Heart left ventricle (tissue), 16 donors: ENCODE measurements at regions not wholly inside any gene's neighbourhood (a gene's known extent, or its start where the extent isn't known, plus 50 kb on each side); places are given as distances from the start of the nearest gene placed in this dataset.
"Not testable (repeated sequence)": the region's sequence is repeated elsewhere in the genome, so short reads cannot be mapped to it uniquely, and the experiment has no call there.

Experiments
- ATAC-seq, 4 donors: fragments of 200-7000 bp; cut with Tn5 transposase; one replicate each; pipeline ENCODE4 v1.9.1; 2020 to 2022; ENCODE audit warnings: moderate library complexity in 4 of 4, mild to moderate bottlenecking in 3 of 4, moderate number of reproducible peaks in 1 of 4
- DNase-seq, 5 donors: peaks; one replicate each; pipeline ENCODE4 v3.0.0-alpha.2; 2020
- H3K27ac ChIP-seq, 12 donors: fragments of 200-600 bp; sonication (generic) in 4 of 12; one replicate each; pipeline versions ENCODE4 v1.5.0 to v1.8.0; 2016 to 2022; ENCODE audit warnings: mild to moderate bottlenecking in 2 of 12
- H3K27me3 ChIP-seq, 9 donors: fragments of 200-600 bp; sonication (generic) in 2 of 9; one replicate each; pipeline versions ENCODE4 v1.5.1 to v1.8.0; 2016 to 2022; ENCODE audit warnings: mild to moderate bottlenecking in 3 of 9
- H3K36me3 ChIP-seq, 9 donors: fragments of 200-600 bp; sonication (generic) in 2 of 9; one replicate each; pipeline versions ENCODE4 v1.5.0 to v1.8.0; 2018 to 2022; ENCODE audit warnings: mild to moderate bottlenecking in 2 of 9
- H3K4me1 ChIP-seq, 12 donors: fragments of 200-600 bp; sonication (generic) in 4 of 12; one replicate each; pipeline versions ENCODE4 v1.5.0 to v1.8.0; 2016 to 2022; ENCODE audit warnings: mild to moderate bottlenecking in 3 of 12
- H3K4me3 ChIP-seq, 12 donors: fragments of 200-600 bp; sonication (generic) in 4 of 12; one replicate each; pipeline versions ENCODE4 v1.5.0 to v1.8.0; 2017 to 2022; ENCODE audit warnings: mild to moderate bottlenecking in 9 of 12, moderate library complexity in 4 of 12
- H3K9me3 ChIP-seq, 12 donors: fragments of 200-600 bp; sonication (generic) in 4 of 12; one replicate each; pipeline versions ENCODE4 v1.5.0 to v1.8.0; 2016 to 2022; ENCODE audit warnings: mild to moderate bottlenecking in 1 of 12
- POLR2A ChIP-seq, 2 donors: fragments of 450-650 bp; IDR thresholded peaks; one replicate each; pipeline ENCODE4 v1.6.1; 2017; ENCODE audit warnings: antibody characterized with exemption in 2 of 2, mild to moderate bottlenecking in 2 of 2, moderate library complexity in 2 of 2
- WGBS, 4 donors: extraction: QIAGEN DNeasy Blood & Tissue Kit in 2 of 4; methylation state at CpG; one replicate each; pipeline versions ENCODE4 v1.1.5 to v1.1.7; 2013 to 2018; 5-methylcytosine and 5-hydroxymethylcytosine counted together
- intact Hi-C, 10 donors: fragments of 100-400 bp; cut with DNase I; formaldehyde crosslinking; loops; one replicate each; pipeline versions ENCODE4 v1.11.1 to v1.14.2; 2022
- TF ChIP-seq, protein P1 (sequence below), 12 donors: fragments of 200-600 bp; sonication (generic) in 4 of 12; IDR thresholded peaks; one replicate each; pipeline versions ENCODE4 v1.5.0 to v1.8.0; 2018 to 2022; ENCODE audit warnings: antibody characterized with exemption in 12 of 12, mild to moderate bottlenecking in 5 of 12
- donor health status: ischemic (EF 13 %, LVEDD 7.1; RV severe dilation, severe dysfunction).
- donor health status: healthy with polysubstance abuse.
- donor health status: DM: no; HTN: yes; CAD: no.
- donor health status: DM: no; HTN: no; CAD: no.
- donor health status: ischemic (EF 25% LVEDD 6.9; RV normal size, moderate dysfunction).
- donor health status: ischemic (EF 25% LVEDD 5.7; RV mildly dilated, moderate dysfunction).
- donor health status: healthy.
- donor health status: DM: yes; HTN: yes; CAD: no.
- donor health status: ischemic (EF 35%, LVEDD 5.7; RV mildly dilated, moderate dysfunction).
- donor health status: nonischemic (EF 11% LVEDD 7.7; RV severe dilation, severe dysfunction).
- donor health status: DM: yes; HTN: yes; CAD: no.
- donor health status: PGD.
- donor health status: ischemic (EF 29% LVEDD 5.4; RV normal size, mild dysfunction).
- donor health status: nonischemic (EF 23%, LVEDD 6.1; RV moderate dilation, normal function).

DNA sequence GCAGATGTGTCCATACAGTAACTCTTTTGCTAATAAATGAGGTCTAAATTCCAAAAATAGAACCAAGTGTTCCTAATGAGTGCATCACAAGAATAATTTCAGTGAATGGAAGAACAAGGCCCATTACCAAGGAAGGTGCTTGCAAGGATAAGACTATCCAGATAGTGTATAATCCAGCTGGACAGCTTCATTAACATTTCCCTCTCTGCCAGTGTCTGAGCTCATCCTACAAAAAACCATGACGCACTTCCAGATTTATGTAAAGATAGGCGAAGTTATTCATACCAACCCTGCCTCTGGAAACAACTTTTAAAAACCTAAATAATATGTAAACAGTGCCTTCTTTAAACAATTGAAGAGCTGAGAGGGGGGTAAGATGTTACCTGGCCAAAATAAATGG is 177.9 kb upstream of the STK26 start:
- ATAC-seq (no peak), DNase-seq (no peak)
- Histone ChIP-seq H3K27me3 (peaks cover 0 to 62% (median 0%) of the 10 kb centered on the region in 9 donors), H3K9me3 (no peaks in the 10 kb centered on the region), H3K36me3 (no peaks in the 10 kb centered on the region), H3K4me3 (no peak overlapping the region), H3K27ac (no peak overlapping the region), H3K4me1 (peaks cover 0 to 6% (median 0%) of the 10 kb centered on the region in 12 donors)
- TF ChIP-seq, protein P1, sequence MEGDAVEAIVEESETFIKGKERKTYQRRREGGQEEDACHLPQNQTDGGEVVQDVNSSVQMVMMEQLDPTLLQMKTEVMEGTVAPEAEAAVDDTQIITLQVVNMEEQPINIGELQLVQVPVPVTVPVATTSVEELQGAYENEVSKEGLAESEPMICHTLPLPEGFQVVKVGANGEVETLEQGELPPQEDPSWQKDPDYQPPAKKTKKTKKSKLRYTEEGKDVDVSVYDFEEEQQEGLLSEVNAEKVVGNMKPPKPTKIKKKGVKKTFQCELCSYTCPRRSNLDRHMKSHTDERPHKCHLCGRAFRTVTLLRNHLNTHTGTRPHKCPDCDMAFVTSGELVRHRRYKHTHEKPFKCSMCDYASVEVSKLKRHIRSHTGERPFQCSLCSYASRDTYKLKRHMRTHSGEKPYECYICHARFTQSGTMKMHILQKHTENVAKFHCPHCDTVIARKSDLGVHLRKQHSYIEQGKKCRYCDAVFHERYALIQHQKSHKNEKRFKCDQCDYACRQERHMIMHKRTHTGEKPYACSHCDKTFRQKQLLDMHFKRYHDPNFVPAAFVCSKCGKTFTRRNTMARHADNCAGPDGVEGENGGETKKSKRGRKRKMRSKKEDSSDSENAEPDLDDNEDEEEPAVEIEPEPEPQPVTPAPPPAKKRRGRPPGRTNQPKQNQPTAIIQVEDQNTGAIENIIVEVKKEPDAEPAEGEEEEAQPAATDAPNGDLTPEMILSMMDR (IDR thresholded peaks at IDR 0.05), result no peak
- WGBS, 4 donors, result 67 to 81% (median 75%) methylated on average over 2 of the region's 2 CpGs
- intact Hi-C loops, result loop anchor here in 9 of 10 donors (10.0 kb wide), 7 partner anchors 220 to 790 kb away; partner anchors contain the start of gene RAP2C (in 1 of the 9)

DNA sequence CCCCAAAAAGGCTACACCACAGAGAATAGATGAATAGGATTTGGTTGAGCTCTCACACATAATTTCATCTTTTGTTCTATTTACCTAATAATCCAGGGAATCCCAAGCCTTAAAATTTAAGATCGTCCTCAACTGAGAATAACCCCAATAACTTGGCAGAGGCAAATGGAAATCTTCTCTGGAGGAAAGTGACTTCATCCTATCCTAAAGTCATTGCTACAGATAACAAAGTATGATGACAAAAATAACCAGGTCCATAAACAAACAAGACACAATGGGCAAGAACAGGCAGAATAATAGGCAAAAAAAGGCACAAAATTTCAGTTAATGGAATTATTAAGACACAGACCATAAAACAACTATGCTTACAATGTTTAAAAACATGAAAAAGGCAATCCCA is 177.3 kb upstream of the STK26 start:
- Histone ChIP-seq H3K9me3 (no peaks in the 10 kb centered on the region), H3K4me3 (no peak overlapping the region), H3K27me3 (peaks cover 0 to 66% (median 0%) of the 10 kb centered on the region in 9 donors), H3K4me1 (peaks cover 0 to 6% (median 0%) of the 10 kb centered on the region in 12 donors), H3K27ac (no peak overlapping the region), H3K36me3 (no peaks in the 10 kb centered on the region)
- DNase-seq, result no peak
- intact Hi-C loops, result loop anchor here in 9 of 10 donors (10.0 kb wide), 7 partner anchors 219 to 789 kb away; partner anchors contain the start of gene RAP2C (in 1 of the 9)
- 8 to 21% (median 16%) methylated on average over 1 of the region's 1 CpG for WGBS, 4 donors
- TF ChIP-seq, protein P1 (IDR thresholded peaks at IDR 0.05), result no peak
- no peak for TF ChIP-seq POLR2A (IDR thresholded peaks at IDR 0.05)
- no peak for ATAC-seq

GRCh38 chrX:131850964-131851363 is 172.1 kb upstream of the STK26 start:
- intact Hi-C loops, result loop anchor here in 2 of 10 donors (10.0 kb wide), 2 partner anchors 444 to 764 kb away; no protein-coding TSS in a partner anchor
- WGBS, 4 donors, result 79 to 82% (median 81%) methylated on average over 10 of the region's 10 CpGs

DNA sequence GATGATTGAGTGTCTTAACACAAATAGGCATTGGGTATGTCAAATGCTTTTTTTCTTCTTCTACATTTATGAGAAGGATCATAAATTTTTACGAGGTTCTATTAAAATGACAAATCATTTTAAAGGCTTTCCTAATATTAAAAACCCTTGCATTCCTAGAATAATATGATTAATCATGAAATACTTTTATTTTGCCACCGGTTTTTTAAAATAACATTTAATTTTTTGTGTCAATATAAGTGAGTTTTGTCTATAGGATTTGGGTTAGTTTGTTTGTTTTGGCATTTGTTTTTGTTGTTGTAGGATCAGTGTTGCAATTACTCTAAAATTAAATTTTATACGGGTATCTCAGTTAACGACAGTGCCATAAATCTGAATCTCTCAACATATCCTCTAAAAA is 169.7 kb upstream of the STK26 start:
- no peak for DNase-seq
- Histone ChIP-seq H3K9me3 (no peaks in the 10 kb centered on the region), H3K36me3 (no peaks in the 10 kb centered on the region), H3K27me3 (peaks cover 0 to 47% (median 0%) of the 10 kb centered on the region in 9 donors), H3K4me1 (no peaks in the 10 kb centered on the region), H3K4me3 (no peak overlapping the region), H3K27ac (no peak overlapping the region)
- TF ChIP-seq, protein P1 (IDR thresholded peaks at IDR 0.05), result no peak
- no peak for TF ChIP-seq POLR2A (IDR thresholded peaks at IDR 0.05)
- intact Hi-C loops, result loop anchor here in 2 of 10 donors (10.0 kb wide), 2 partner anchors 441 to 761 kb away; no protein-coding TSS in a partner anchor
- no peak for ATAC-seq
- 68 to 92% (median 79%) methylated on average over 4 of the region's 4 CpGs for WGBS, 4 donors

More at GRCh38 chrX:131850964-131851363, 172.1 kb upstream of the STK26 start:
- H3K4me3 ChIP-seq, H3K9me3 ChIP-seq, H3K4me1 ChIP-seq, H3K36me3 ChIP-seq, ATAC-seq, DNase-seq, H3K27ac ChIP-seq: not testable (repeated sequence)
- H3K27me3 ChIP-seq, result peaks cover 0 to 59% (median 0%) of the 10 kb centered on the region in 9 donors

DNA sequence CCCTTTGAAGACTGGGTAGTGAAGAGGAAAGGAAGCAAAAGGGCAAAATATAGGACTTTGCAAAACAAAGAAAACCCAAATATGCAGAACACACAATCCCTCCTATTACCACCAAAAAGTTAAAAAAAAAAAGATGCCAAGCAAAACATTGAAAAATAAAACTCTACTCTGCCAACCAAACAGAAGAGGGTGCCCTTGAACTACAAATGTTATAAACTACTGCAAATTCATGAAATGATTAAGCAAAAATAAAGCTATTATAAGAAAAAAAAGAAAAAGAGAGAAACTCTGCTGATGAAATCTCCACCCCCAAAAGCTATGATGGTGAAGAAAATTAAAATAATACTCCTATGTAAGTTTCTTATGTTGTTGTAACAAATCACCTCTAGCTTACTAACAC is 168.5 kb upstream of the STK26 start:
- no peak for DNase-seq
- no peaks in the 10 kb centered on the region for H3K36me3 ChIP-seq
- H3K9me3 ChIP-seq, result no peaks in the 10 kb centered on the region
- no peak overlapping the region for H3K27ac ChIP-seq
- peaks cover 0 to 41% (median 0%) of the 10 kb centered on the region in 9 donors for H3K27me3 ChIP-seq
- no peaks in the 10 kb centered on the region for H3K4me1 ChIP-seq
- TF ChIP-seq POLR2A (IDR thresholded peaks at IDR 0.05), result no peak
- TF ChIP-seq, protein P1 (IDR thresholded peaks at IDR 0.05), result no peak
- ATAC-seq, result no peak
- H3K4me3 ChIP-seq, result no peak overlapping the region
- intact Hi-C loops, result loop anchor here in 2 of 10 donors (10.0 kb wide), 2 partner anchors 440 to 760 kb away; no protein-coding TSS in a partner anchor
